ENCODE measurements at regions not wholly inside any gene's neighbourhood (a gene's known extent, or its start where the extent isn't known, plus 50 kb on each side); places are given as distances from the start of the nearest gene placed in this dataset.

DNA sequence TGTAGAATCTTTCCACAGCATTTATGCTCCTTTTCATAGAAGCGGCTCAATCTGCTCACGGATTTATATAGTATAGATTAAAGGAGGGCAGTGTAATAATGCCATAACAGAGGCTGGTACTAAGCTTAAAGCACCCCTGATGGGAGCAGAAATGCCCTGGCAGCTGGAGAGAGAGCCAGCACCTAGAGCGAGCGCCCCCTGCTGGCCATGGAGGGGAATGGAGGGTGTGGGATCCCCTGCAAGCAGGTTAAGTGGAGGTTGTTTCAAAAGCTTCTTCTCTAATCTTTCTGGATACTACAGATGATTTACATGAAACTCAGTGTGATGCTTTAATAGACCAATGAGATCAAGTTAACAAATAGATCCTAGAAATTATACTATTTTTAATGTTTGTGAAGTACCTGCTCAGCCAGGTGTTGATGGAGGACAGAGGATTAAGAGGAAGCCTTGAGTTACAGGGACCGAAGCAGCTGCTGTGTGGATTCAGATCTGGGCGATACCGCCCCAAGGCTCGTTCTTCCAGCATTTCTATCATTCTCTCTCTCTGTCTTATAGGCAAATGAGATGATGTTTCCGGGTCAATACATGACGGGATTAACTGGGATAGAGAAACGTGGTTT lies 1519.3 kb upstream of the TMEM132C start:
- Histone ChIP-seq H3K27me3 (ENCODE audit: control insufficient read depth, insufficient read depth, low read length) (no peaks in the 10 kb centered on the region), H3K9ac (ENCODE audit: low read length in 3 of 3) (no peak overlapping the region), H3K4me1 (ENCODE audit: control insufficient read depth in 2 of 3, insufficient read depth in 2 of 3, low read depth in 1 of 3, low read length in 3 of 3) (no peaks in the 10 kb centered on the region), H3K27ac (ENCODE audit: low read depth in 2 of 2, low read length in 2 of 2) (no peak overlapping the region), H3K4me3 (ENCODE audit: low read length in 3 of 3) (no peak overlapping the region), H3K9me3 (ENCODE audit: control insufficient read depth in 2 of 3, insufficient read depth in 1 of 3, low read length in 3 of 3) (no peaks in the 10 kb centered on the region), H3K36me3 (ENCODE audit: control insufficient read depth in 2 of 3, insufficient read depth in 3 of 3, low read length in 3 of 3) (no peaks in the 10 kb centered on the region)
- TF ChIP-seq, protein P1, sequence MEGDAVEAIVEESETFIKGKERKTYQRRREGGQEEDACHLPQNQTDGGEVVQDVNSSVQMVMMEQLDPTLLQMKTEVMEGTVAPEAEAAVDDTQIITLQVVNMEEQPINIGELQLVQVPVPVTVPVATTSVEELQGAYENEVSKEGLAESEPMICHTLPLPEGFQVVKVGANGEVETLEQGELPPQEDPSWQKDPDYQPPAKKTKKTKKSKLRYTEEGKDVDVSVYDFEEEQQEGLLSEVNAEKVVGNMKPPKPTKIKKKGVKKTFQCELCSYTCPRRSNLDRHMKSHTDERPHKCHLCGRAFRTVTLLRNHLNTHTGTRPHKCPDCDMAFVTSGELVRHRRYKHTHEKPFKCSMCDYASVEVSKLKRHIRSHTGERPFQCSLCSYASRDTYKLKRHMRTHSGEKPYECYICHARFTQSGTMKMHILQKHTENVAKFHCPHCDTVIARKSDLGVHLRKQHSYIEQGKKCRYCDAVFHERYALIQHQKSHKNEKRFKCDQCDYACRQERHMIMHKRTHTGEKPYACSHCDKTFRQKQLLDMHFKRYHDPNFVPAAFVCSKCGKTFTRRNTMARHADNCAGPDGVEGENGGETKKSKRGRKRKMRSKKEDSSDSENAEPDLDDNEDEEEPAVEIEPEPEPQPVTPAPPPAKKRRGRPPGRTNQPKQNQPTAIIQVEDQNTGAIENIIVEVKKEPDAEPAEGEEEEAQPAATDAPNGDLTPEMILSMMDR (IDR thresholded peaks at IDR 0.05; ENCODE audit: borderline replicate concordance, extremely low read depth, insufficient read depth) = peak; percentile 72
- FAIRE-seq = no peak
- peak in 4 of 5 donors; percentile 28 to 38 (median 35) for DNase-seq
- intact Hi-C loops (cut with DNase I) = no loop called here

DNA sequence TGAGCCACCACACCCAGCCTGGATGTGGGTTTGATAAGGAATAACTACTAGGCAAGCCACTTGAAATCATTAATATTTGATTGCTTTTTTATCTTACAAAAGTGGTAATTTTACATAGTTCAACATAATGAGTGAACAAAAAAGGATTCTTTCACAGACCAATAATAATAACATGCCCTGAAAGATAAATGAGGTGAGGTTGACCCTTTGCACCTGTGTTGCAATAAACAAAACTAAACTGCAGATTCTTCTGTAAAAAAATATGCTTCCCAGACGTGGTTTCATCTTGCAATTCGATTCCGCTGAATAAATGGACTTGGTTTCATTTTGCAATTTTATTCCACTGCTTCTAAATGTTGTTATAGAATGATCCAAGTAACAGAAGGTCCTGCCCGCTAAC lies 1514.9 kb upstream of the TMEM132C start:
- FAIRE-seq (no peak), DNase-seq (no peak)
- H3K9ac ChIP-seq (ENCODE audit: low read length in 3 of 3) = no peak overlapping the region
- no peak overlapping the region for H3K4me3 ChIP-seq (ENCODE audit: low read length in 3 of 3)
- intact Hi-C loops (cut with DNase I) = no loop called here
- H3K9me3 ChIP-seq (ENCODE audit: control insufficient read depth in 2 of 3, insufficient read depth in 1 of 3, low read length in 3 of 3) = no peaks in the 10 kb centered on the region
- no peak overlapping the region for H3K27ac ChIP-seq (ENCODE audit: low read depth in 2 of 2, low read length in 2 of 2)
- H3K36me3 ChIP-seq (ENCODE audit: control insufficient read depth in 2 of 3, insufficient read depth in 3 of 3, low read length in 3 of 3) = no peaks in the 10 kb centered on the region
- TF ChIP-seq, protein P1 (IDR thresholded peaks at IDR 0.05; ENCODE audit: borderline replicate concordance, extremely low read depth, insufficient read depth) = no peak
- H3K27me3 ChIP-seq (ENCODE audit: control insufficient read depth, insufficient read depth, low read length) = no peaks in the 10 kb centered on the region
- no peaks in the 10 kb centered on the region for H3K4me1 ChIP-seq (ENCODE audit: control insufficient read depth in 2 of 3, insufficient read depth in 2 of 3, low read depth in 1 of 3, low read length in 3 of 3)

DNA sequence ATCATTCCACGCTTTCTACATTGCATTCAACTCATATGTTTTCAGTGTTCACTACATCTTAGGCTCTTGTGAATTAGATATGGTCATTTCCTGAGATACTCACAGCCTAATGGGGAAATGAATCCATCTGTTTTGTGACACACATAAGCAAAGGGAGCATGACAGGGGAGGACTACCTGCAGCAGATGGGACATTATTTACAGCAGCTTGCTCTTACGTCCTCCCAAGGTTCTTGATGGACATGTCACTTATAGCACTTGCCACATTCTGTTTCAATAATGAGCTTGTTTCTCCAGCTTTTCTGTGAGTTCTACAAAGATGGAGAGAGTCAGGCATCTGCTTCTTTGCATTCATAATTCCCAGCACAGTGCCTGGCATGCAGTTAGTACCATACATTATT lies 1509.6 kb upstream of the TMEM132C start:
- intact Hi-C loops (cut with DNase I) = no loop called here

More for the DNA sequence above, 1509.6 kb upstream of the TMEM132C start:
- DNase-seq = no peak
- peaks cover 0 to 3% (median 0%) of the 10 kb centered on the region in 3 donors for H3K9me3 ChIP-seq (ENCODE audit: control insufficient read depth in 2 of 3, insufficient read depth in 1 of 3, low read length in 3 of 3)
- H3K4me3 ChIP-seq (ENCODE audit: low read length in 3 of 3) = no peak overlapping the region
- no peaks in the 10 kb centered on the region for H3K27me3 ChIP-seq (ENCODE audit: control insufficient read depth, insufficient read depth, low read length)
- no peaks in the 10 kb centered on the region for H3K4me1 ChIP-seq (ENCODE audit: control insufficient read depth in 2 of 3, insufficient read depth in 2 of 3, low read depth in 1 of 3, low read length in 3 of 3)
- no peak overlapping the region for H3K27ac ChIP-seq (ENCODE audit: low read depth in 2 of 2, low read length in 2 of 2)
- H3K36me3 ChIP-seq (ENCODE audit: control insufficient read depth in 2 of 3, insufficient read depth in 3 of 3, low read length in 3 of 3) = no peaks in the 10 kb centered on the region
- TF ChIP-seq, protein P1 (IDR thresholded peaks at IDR 0.05; ENCODE audit: borderline replicate concordance, extremely low read depth, insufficient read depth) = no peak
- no peak for FAIRE-seq
- H3K9ac ChIP-seq (ENCODE audit: low read length in 3 of 3) = no peak overlapping the region
